ENCODE measurements at regions not wholly inside any gene's neighbourhood (a gene's known extent, or its start where the extent isn't known, plus 50 kb on each side); places are given as distances from the start of the nearest gene placed in this dataset.

DNA sequence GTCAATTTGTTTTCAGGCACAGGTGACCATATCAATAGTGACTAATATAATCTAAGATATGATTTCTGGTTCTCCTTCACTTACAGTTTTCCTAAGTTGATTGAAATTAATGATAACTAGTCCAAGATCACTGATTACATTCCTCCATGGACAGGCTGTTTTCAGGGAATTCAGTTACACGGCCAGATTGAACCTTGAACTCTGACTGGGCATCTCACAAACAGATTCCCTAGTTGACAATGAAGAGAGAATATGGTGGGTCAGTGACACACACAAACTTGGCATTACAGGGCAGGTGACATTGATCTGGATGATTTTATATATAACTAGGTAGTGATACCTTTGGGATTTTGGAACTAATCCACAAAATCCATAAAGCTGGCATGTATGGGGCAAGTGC, 110.2 kb upstream of the EGR2 start:
- TF ChIP-seq, protein P1, sequence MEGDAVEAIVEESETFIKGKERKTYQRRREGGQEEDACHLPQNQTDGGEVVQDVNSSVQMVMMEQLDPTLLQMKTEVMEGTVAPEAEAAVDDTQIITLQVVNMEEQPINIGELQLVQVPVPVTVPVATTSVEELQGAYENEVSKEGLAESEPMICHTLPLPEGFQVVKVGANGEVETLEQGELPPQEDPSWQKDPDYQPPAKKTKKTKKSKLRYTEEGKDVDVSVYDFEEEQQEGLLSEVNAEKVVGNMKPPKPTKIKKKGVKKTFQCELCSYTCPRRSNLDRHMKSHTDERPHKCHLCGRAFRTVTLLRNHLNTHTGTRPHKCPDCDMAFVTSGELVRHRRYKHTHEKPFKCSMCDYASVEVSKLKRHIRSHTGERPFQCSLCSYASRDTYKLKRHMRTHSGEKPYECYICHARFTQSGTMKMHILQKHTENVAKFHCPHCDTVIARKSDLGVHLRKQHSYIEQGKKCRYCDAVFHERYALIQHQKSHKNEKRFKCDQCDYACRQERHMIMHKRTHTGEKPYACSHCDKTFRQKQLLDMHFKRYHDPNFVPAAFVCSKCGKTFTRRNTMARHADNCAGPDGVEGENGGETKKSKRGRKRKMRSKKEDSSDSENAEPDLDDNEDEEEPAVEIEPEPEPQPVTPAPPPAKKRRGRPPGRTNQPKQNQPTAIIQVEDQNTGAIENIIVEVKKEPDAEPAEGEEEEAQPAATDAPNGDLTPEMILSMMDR (IDR thresholded peaks at IDR 0.05; ENCODE audit: low read depth, low read length) = no peak
- H3K36me3 ChIP-seq = no peaks in the 10 kb centered on the region
- no peak overlapping the region for H3K4me3 ChIP-seq (ENCODE audit: low read depth, low read length)
- DNase-seq = no peak
- no peaks in the 10 kb centered on the region for H3K9me3 ChIP-seq (ENCODE audit: severe bottlenecking)
- H3K27ac ChIP-seq = no peak overlapping the region
- H3K27me3 ChIP-seq (ENCODE audit: insufficient read depth, low read depth, severe bottlenecking) = peaks cover 9% of the 10 kb centered on the region

DNA sequence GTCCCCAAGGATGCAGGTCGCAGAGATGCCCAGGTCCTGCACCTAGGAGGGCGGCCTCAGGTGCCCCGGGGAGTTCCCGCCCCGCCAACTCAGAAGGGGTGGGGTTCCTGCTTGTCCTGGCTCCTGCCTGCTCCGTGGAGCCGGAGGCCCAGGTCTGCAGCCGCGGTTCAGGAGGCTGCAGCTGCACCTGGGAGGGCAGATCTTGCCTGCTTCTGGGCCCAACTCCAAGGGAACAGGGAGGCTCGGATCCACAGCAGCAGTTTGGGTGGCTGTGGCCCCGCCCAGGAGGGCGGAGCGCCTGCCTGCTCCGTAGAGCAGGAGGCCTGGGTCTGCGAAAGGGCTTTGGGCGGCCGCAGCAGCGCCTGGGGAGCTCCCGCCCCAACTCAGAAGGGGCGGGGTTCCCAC, 108.2 kb upstream of the EGR2 start:
- Histone ChIP-seq H3K9me3 (ENCODE audit: severe bottlenecking) (no peaks in the 10 kb centered on the region), H3K27me3 (ENCODE audit: insufficient read depth, low read depth, severe bottlenecking) (peaks cover 19% of the 10 kb centered on the region)

DNA sequence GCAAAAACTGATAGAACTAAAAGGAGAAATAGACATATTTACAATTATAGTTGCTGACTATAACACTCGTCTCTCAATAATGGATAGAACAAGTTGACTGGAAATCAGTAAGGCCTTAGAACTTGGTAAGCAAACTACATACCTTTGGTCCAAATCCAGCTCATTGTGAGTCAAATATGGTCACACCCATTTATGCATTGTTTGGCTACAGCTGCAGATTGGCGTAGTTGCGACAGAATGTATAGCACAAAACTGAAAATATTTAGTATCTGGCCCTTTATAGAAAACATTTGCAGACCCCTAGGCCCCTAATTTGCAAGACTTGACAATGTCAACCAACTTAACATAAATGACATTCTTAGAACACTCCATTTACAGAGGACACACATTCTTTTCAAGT, 103.6 kb upstream of the EGR2 start:
- Histone ChIP-seq H3K4me3 (ENCODE audit: low read depth, low read length) (no peak overlapping the region), H3K36me3 (no peaks in the 10 kb centered on the region), H3K9me3 (ENCODE audit: severe bottlenecking) (no peaks in the 10 kb centered on the region), H3K27ac (no peak overlapping the region), H3K27me3 (ENCODE audit: insufficient read depth, low read depth, severe bottlenecking) (peaks cover 54% of the 10 kb centered on the region)
- TF ChIP-seq, protein P1 (IDR thresholded peaks at IDR 0.05; ENCODE audit: low read depth, low read length) = no peak
- DNase-seq = no peak

More for the DNA sequence above, 108.2 kb upstream of the EGR2 start:
- DNase-seq = no peak
- no peak overlapping the region for H3K27ac ChIP-seq
- no peak overlapping the region for H3K4me3 ChIP-seq (ENCODE audit: low read depth, low read length)
- TF ChIP-seq, protein P1 (IDR thresholded peaks at IDR 0.05; ENCODE audit: low read depth, low read length) = no peak
- no peaks in the 10 kb centered on the region for H3K36me3 ChIP-seq

DNA sequence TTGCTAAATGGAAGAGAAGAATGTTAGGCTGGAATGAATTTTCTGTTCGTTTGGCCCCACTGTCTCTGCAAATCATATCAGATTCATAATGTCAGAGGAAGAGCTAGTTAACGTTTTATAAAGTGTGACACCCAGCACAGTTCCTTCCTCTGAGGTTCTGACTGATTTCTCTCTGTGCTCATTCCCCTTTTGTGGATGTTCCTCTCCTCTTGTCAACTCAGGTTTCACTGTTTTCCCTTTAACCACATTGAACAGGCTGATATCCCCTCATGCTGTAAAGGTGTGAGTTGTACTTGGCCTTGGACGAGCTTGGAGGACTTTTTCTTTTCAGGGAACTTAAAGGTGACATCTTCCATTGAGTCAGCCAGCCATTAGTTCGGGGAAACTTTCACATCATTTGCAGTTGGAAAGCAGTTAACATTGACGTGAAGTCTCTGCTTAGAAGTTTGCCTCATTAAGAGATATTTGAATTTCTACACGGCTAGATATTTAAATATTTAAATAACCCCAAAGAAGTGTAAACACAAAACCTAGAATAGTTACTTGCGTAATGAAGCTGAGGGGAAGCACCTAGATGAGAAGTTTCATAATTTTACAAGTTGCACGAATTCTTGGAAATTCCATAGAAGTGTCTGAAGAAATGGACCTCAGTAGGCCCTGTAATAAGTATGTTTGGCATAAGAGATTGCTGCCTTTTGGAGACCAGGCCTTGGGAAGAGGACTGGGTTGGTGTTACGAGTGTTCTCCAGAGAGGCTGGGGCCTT, 101.5 kb upstream of the EGR2 start:
- Histone ChIP-seq H3K27ac (no peak overlapping the region), H3K36me3 (no peaks in the 10 kb centered on the region), H3K27me3 (ENCODE audit: insufficient read depth, low read depth, severe bottlenecking) (peaks cover 71% of the 10 kb centered on the region), H3K9me3 (ENCODE audit: severe bottlenecking) (no peaks in the 10 kb centered on the region), H3K4me3 (ENCODE audit: low read depth, low read length) (no peak overlapping the region)
- no peak for DNase-seq
- TF ChIP-seq, protein P1 (IDR thresholded peaks at IDR 0.05; ENCODE audit: low read depth, low read length) = no peak

DNA sequence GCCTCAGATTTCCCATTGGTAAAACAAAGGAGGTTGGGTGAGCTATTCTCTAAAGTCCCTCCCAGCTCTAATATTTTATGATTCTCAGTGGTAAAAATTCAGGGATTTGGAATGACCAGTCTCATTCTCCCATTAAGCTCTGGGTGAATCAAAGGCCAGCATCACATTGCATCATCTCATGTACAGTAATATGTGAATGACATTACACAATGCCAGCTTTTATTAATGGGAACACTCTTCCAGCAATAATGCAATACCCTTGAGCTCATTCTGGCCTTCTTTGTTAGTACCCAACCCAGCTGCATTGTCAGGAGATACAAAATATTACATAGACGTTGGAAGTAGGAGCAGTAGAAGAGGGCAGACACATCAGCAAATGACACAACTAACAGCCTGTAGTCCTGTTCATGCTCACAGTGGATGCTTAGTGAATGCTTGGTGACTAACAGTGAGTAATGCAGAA, 100.0 kb upstream of the EGR2 start:
- Histone ChIP-seq H3K4me3 (ENCODE audit: low read depth, low read length) (no peak overlapping the region), H3K27ac (no peak overlapping the region), H3K36me3 (no peaks in the 10 kb centered on the region), H3K9me3 (ENCODE audit: severe bottlenecking) (no peaks in the 10 kb centered on the region), H3K27me3 (ENCODE audit: insufficient read depth, low read depth, severe bottlenecking) (peaks cover 76% of the 10 kb centered on the region)
- TF ChIP-seq, protein P1 (IDR thresholded peaks at IDR 0.05; ENCODE audit: low read depth, low read length) = no peak
- DNase-seq = no peak

DNA sequence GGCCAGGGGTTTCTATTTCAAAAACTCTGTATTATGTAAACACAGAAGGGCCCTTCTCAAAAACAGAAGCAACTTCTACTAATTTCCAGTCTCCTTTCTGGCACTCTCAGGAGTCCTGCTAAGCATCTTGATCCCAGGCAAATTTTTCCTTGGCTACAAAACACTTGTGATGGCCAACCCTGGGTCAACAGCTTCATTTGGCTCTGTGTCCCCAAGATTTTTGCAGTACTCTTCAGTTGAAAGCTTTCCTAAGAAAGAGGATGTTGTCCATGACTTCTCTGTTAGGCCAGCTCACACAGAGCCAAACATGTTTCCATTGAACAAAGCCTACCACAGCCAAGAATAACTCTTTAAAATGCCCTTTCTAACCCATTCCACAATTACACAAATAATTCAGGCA, 99.0 kb upstream of the EGR2 start:
- TF ChIP-seq, protein P1 (IDR thresholded peaks at IDR 0.05; ENCODE audit: low read depth, low read length) = no peak
- DNase-seq = no peak
- H3K27me3 ChIP-seq (ENCODE audit: insufficient read depth, low read depth, severe bottlenecking) = peaks cover 71% of the 10 kb centered on the region
- no peaks in the 10 kb centered on the region for H3K9me3 ChIP-seq (ENCODE audit: severe bottlenecking)
- no peak overlapping the region for H3K4me3 ChIP-seq (ENCODE audit: low read depth, low read length)
- no peaks in the 10 kb centered on the region for H3K36me3 ChIP-seq
- no peak overlapping the region for H3K27ac ChIP-seq

Measured in WERI-Rb-1 (cell line).